GM19438 (cell line): ENCODE measurements at regions not wholly inside any gene's neighbourhood (a gene's known extent, or its start where the extent isn't known, plus 50 kb on each side); places are given as distances from the start of the nearest gene placed in this dataset.
"Not testable (repeated sequence)": the region's sequence is repeated elsewhere in the genome, so short reads cannot be mapped to it uniquely, and the experiment has no call there.

Experiments used
- ATAC-seq: cut with Tn5 transposase; IDR thresholded peaks from one replicate; pipeline ENCODE4 v1.9.1; 2021; ENCODE audit warnings: low read depth; ENCODE audit not compliant: unreplicated experiment

GRCh38 chr18:62442391-62442790 is 80.4 kb upstream of the ZCCHC2 start:
- no peak for ATAC-seq

- ATAC-seq: peak; percentile 65
Measured at GRCh38 chr18:62445386-62445917, 77.4 kb upstream of the ZCCHC2 start.

- ATAC-seq: no peak
Measured at GRCh38 chr18:62446511-62446910, 76.3 kb upstream of the ZCCHC2 start.

- no peak for ATAC-seq
Measured at GRCh38 chr18:62447652-62448051, 75.2 kb upstream of the ZCCHC2 start.

- ATAC-seq: no peak
Measured at GRCh38 chr18:62448426-62448825, 74.4 kb upstream of the ZCCHC2 start.

GRCh38 chr18:62449490-62450104 is 73.2 kb upstream of the ZCCHC2 start:
- no peak for ATAC-seq

- no peak for ATAC-seq
Measured at GRCh38 chr18:62450175-62450545, 72.7 kb upstream of the ZCCHC2 start.

- ATAC-seq: no peak
Measured at GRCh38 chr18:62450546-62451410, 72.0 kb upstream of the ZCCHC2 start.

- no peak for ATAC-seq
Measured at GRCh38 chr18:62452280-62452831, 70.5 kb upstream of the ZCCHC2 start.

- no peak for ATAC-seq
Measured at GRCh38 chr18:62453864-62454263, 69.0 kb upstream of the ZCCHC2 start.

GRCh38 chr18:62454527-62454926 is 68.3 kb upstream of the ZCCHC2 start:
- no peak for ATAC-seq

GRCh38 chr18:62455222-62455621 is 67.6 kb upstream of the ZCCHC2 start:
- no peak for ATAC-seq

- no peak for ATAC-seq
Measured at GRCh38 chr18:62457877-62458276, 64.9 kb upstream of the ZCCHC2 start.

- ATAC-seq: no peak
Measured at GRCh38 chr18:62458346-62458745, 64.5 kb upstream of the ZCCHC2 start.

- ATAC-seq: no peak
Measured at GRCh38 chr18:62458868-62459716, 63.7 kb upstream of the ZCCHC2 start.

- no peak for ATAC-seq
Measured at GRCh38 chr18:62460851-62461300, 61.9 kb upstream of the ZCCHC2 start.

- ATAC-seq: no peak
Measured at GRCh38 chr18:62461591-62461990, 61.2 kb upstream of the ZCCHC2 start.

GRCh38 chr18:62464266-62464665 is 58.6 kb upstream of the ZCCHC2 start:
- no peak for ATAC-seq

GRCh38 chr18:62469131-62469530 is 53.7 kb upstream of the ZCCHC2 start:
- ATAC-seq: not testable (repeated sequence)
